B cell (primary cell): ENCODE measurements at regions not wholly inside any gene's neighbourhood (a gene's known extent, or its start where the extent isn't known, plus 50 kb on each side); places are given as distances from the start of the nearest gene placed in this dataset.

Experiments
- ATAC-seq: fragments of 200-7000 bp; cut with Tn5 transposase; one replicate; pipeline ENCODE4 v1.10.0; 2021; ENCODE audit warnings: low read depth, mild to moderate bottlenecking, moderate number of reproducible peaks, moderate library complexity
- CTCF ChIA-PET: fragments of 350-600 bp; sonication (Branson Sonifier 250); formaldehyde crosslinking; loops from one replicate; lab custom pipeline; 2021; ENCODE audit warnings: antibody characterized with exemption, inconsistent platforms; lab: Charles Lee
- POLR2A ChIA-PET: fragments of 350-600 bp; sonication (Branson Sonifier 250); formaldehyde crosslinking; loops from one replicate; lab custom pipeline; 2021; ENCODE audit warnings: antibody characterized with exemption; lab: Charles Lee
- DNase-seq: peaks from one replicate; pipeline ENCODE4 v3.0.0; 2013
- H2AFZ ChIP-seq: 2 replicates; pipeline ENCODE4 v1.6.1; 2012; ENCODE audit warnings: mild to moderate bottlenecking, low read depth, low read length; ENCODE audit not compliant: insufficient read depth, poor library complexity, severe bottlenecking
- H3K27ac ChIP-seq, 2 donors: 1 replicate in 1 of 2; 2 replicates in 1 of 2; pipeline ENCODE4 v1.5.1; 2012 to 2013; ENCODE audit warnings: low read length in 2 of 2, mild to moderate bottlenecking in 2 of 2, moderate library complexity in 1 of 2
- H3K27me3 ChIP-seq, 4 experiments: fragments of 200-600 bp in 1 of 4; sonication (generic) in 1 of 4; replicated peaks in 1 of 4; 1 replicate in 2 of 4; 2 replicates in 2 of 4; pipeline versions ENCODE4 v1.6.1 to v1.7.0; 2013 to 2016; ENCODE audit warnings: low read length in 3 of 4, mild to moderate bottlenecking in 2 of 4, mixed read lengths in 1 of 4, moderate library complexity in 1 of 4; ENCODE audit not compliant: insufficient read depth in 4 of 4, control insufficient read depth in 3 of 4; ENCODE audit errors: control extremely low read depth in 1 of 4
- H3K36me3 ChIP-seq, 2 experiments: replicated peaks in 1 of 2; 1 replicate in 1 of 2; 2 replicates in 1 of 2; pipeline versions ENCODE4 v1.6.1 to v1.7.1; 2013; ENCODE audit warnings: low read length in 1 of 2; ENCODE audit not compliant: insufficient read depth in 2 of 2, control insufficient read depth in 1 of 2; ENCODE audit errors: control extremely low read depth in 1 of 2, extremely low read depth in 1 of 2
- H3K4me1 ChIP-seq, 2 donors: fragments of 200-600 bp in 1 of 2; sonication (generic) in 1 of 2; 1 replicate in 1 of 2; 2 replicates in 1 of 2; pipeline versions ENCODE4 v1.5.1 to v1.6.1; 2013 to 2017; ENCODE audit warnings: low read length in 2 of 2; ENCODE audit not compliant: control insufficient read depth in 2 of 2, insufficient read depth in 2 of 2
- H3K4me2 ChIP-seq: replicated peaks from 2 replicates; pipeline ENCODE3; 2012; ENCODE audit warnings: mild to moderate bottlenecking, low read depth, low read length; ENCODE audit not compliant: poor library complexity, severe bottlenecking
- H3K4me3 ChIP-seq, 5 experiments: fragments of 200-600 bp in 1 of 5; sonication (generic) in 1 of 5; 1 replicate in 3 of 5; 2 replicates in 2 of 5; pipeline versions ENCODE4 v1.5.1 to v1.7.0; 2011 to 2016; ENCODE audit warnings: low read length in 4 of 5, mild to moderate bottlenecking in 4 of 5, low read depth in 2 of 5, control low read depth in 1 of 5, moderate library complexity in 1 of 5; ENCODE audit not compliant: insufficient read depth in 1 of 5; ENCODE audit errors: control extremely low read depth in 1 of 5, extremely low read depth in 1 of 5
- H3K79me2 ChIP-seq: fragments of 200-600 bp; sonication (generic); one replicate; pipeline ENCODE4 v1.6.0; 2016; ENCODE audit warnings: low read length; ENCODE audit not compliant: control insufficient read depth, insufficient read depth
- H3K9ac ChIP-seq: fragments of 200-600 bp; sonication (generic); 2 replicates; pipeline ENCODE4 v1.6.1; 2017; ENCODE audit warnings: mild to moderate bottlenecking, low read length, moderate library complexity
- H3K9me3 ChIP-seq, 3 donors: one replicate each; pipeline versions ENCODE4 v1.6.1 to v1.7.1; 2013; ENCODE audit warnings: low read length in 2 of 3; ENCODE audit not compliant: control insufficient read depth in 2 of 3, insufficient read depth in 1 of 3; ENCODE audit errors: control extremely low read depth in 1 of 3
- H4K20me1 ChIP-seq: 2 replicates; pipeline ENCODE4 v1.6.0; 2012; ENCODE audit warnings: mild to moderate bottlenecking, low read length; ENCODE audit not compliant: insufficient read depth, control insufficient read depth, poor library complexity, severe bottlenecking
- H3K27ac Mint-ChIP-seq: one replicate; pipeline ENCODE4 v1.8.0; 2021; ENCODE audit warnings: mixed read lengths
- H3K27me3 Mint-ChIP-seq: one replicate; pipeline ENCODE4 v1.8.0; 2021; ENCODE audit warnings: mixed read lengths
- H3K4me1 Mint-ChIP-seq: one replicate; pipeline ENCODE4 v1.8.0; 2021; ENCODE audit warnings: mixed read lengths
- H3K4me3 Mint-ChIP-seq: one replicate; pipeline ENCODE4 v1.8.0; 2021; ENCODE audit warnings: mixed read lengths
- H3K9me3 Mint-ChIP-seq: one replicate; pipeline ENCODE4 v1.8.0; 2022; ENCODE audit warnings: mixed read lengths; ENCODE audit not compliant: insufficient read depth
- CTCF ChIP-seq: fragments of 200-600 bp; IDR thresholded peaks from one replicate; pipeline ENCODE4 v1.8.0; 2022; ENCODE audit warnings: antibody characterized with exemption, mild to moderate bottlenecking
- EZH2 ChIP-seq: IDR thresholded peaks from 2 replicates; pipeline ENCODE4 v1.6.1; 2012; ENCODE audit warnings: borderline replicate concordance, low read depth, mild to moderate bottlenecking, moderate library complexity, low read length; ENCODE audit not compliant: insufficient read depth, poor library complexity, severe bottlenecking
- WGBS: methylation state at CpG from one replicate; pipeline ENCODE4 v1.1.5; 2013; ENCODE audit warnings: missing lambda C conversion rate; ENCODE audit not compliant: insufficient coverage; 5-methylcytosine and 5-hydroxymethylcytosine counted together
- intact Hi-C: fragments of 100-400 bp; cut with micrococcal nuclease; formaldehyde crosslinking; loops from one replicate; pipeline ENCODE4 v1.10.0; 2022

GRCh38 chr2:108106731-108107130 lies 120.4 kb downstream of the SLC5A7 start:
- ATAC-seq (no peak), DNase-seq (no peak)
- H3K27me3 ChIP-seq: no peaks in the 10 kb centered on the region
- WGBS: 43% methylated on average over 1 of the region's 3 CpGs
- Mint-ChIP-seq H3K27me3 (no peaks in the 10 kb centered on the region), H3K9me3 (peaks cover 4% of the 10 kb centered on the region), H3K4me1 (no peaks in the 10 kb centered on the region), H3K27ac (no peak overlapping the region), H3K4me3 (no peak overlapping the region)
- no peaks in the 10 kb centered on the region for H3K79me2 ChIP-seq
- H3K4me2 ChIP-seq: no peak overlapping the region
- H3K4me3 ChIP-seq: no peak overlapping the region
- H2AFZ ChIP-seq: no peak overlapping the region
- H3K36me3 ChIP-seq: no peaks in the 10 kb centered on the region
- no peak overlapping the region for H3K27ac ChIP-seq
- intact Hi-C loops: no loop called here
- H3K9me3 ChIP-seq: no peaks in the 10 kb centered on the region
- POLR2A ChIA-PET: no interaction called here
- H3K9ac ChIP-seq: no peak overlapping the region
- no peaks in the 10 kb centered on the region for H4K20me1 ChIP-seq
- TF ChIP-seq EZH2 (no peak), CTCF (no peak)
- CTCF ChIA-PET: no interaction called here
- no peaks in the 10 kb centered on the region for H3K4me1 ChIP-seq

DNA sequence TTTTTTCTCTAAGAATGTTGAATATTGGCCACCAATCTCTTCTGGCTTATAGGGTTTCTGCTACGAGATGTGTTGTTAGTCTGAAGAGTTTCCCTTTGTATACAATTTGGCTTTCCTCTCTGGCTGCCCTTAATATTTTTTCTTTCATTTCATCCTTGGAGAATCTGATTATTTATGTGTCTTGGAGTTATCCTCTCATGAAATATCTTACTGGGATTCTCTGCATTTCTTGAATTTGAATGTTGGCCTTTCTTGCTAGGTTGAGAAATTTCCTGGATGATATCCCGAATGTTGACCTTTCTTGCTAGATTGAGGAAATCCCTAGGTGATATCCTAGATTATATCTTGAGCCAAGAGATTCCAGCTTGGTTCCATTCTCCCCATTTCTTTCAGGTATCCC lies 125.6 kb downstream of the SLC5A7 start:
- H3K4me3 ChIP-seq: no peak overlapping the region
- no peak overlapping the region for H3K9ac ChIP-seq
- WGBS: no CpG with 5 or more reads among the region's 2 CpGs
- TF ChIP-seq EZH2 (no peak), CTCF (no peak)
- H3K27ac Mint-ChIP-seq: no peak overlapping the region
- no peak overlapping the region for H3K4me3 Mint-ChIP-seq
- no peaks in the 10 kb centered on the region for H3K4me1 Mint-ChIP-seq
- ChIA-PET CTCF (no interaction called here), POLR2A (no interaction called here)
- no peaks in the 10 kb centered on the region for H3K36me3 ChIP-seq
- no peaks in the 10 kb centered on the region for H3K79me2 ChIP-seq
- no peak overlapping the region for H3K4me2 ChIP-seq
- peaks cover 9% of the 10 kb centered on the region for H3K27me3 Mint-ChIP-seq
- H4K20me1 ChIP-seq: no peaks in the 10 kb centered on the region
- H3K9me3 ChIP-seq: peaks cover 0 to 6% (median 0%) of the 10 kb centered on the region in 3 donors
- no peak overlapping the region for H3K27ac ChIP-seq
- intact Hi-C loops: no loop called here
- no peak overlapping the region for H2AFZ ChIP-seq
- DNase-seq (no peak), ATAC-seq (no peak)
- peaks cover 6% of the 10 kb centered on the region for H3K9me3 Mint-ChIP-seq
- no peaks in the 10 kb centered on the region for H3K27me3 ChIP-seq
- H3K4me1 ChIP-seq: no peaks in the 10 kb centered on the region
